GM21529 (cell line): ENCODE measurements at regions not wholly inside any gene's neighbourhood (a gene's known extent, or its start where the extent isn't known, plus 50 kb on each side); places are given as distances from the start of the nearest gene placed in this dataset.

Source experiments
- ATAC-seq: cut with Tn5 transposase; IDR thresholded peaks from one replicate; pipeline ENCODE4 v1.9.1; 2021; ENCODE audit not compliant: unreplicated experiment

GRCh38 chr15:100734586-100734985, 132.2 kb downstream of the ASB7 start:
- no peak for ATAC-seq

- ATAC-seq = no peak
These were observed 133.0 kb downstream of the ASB7 start for GRCh38 chr15:100735129-100736053.

GRCh38 chr15:100737214-100737613, 134.8 kb downstream of the ASB7 start:
- ATAC-seq = no peak

GRCh38 chr15:100738614-100739013, 136.2 kb downstream of the ASB7 start:
- no peak for ATAC-seq

- no peak for ATAC-seq
These were observed 137.7 kb downstream of the ASB7 start for GRCh38 chr15:100740138-100740537.

- ATAC-seq = no peak
These were observed 128.0 kb upstream of the ALDH1A3 start for GRCh38 chr15:100751585-100751984.

GRCh38 chr15:100753503-100753902, 126.1 kb upstream of the ALDH1A3 start:
- ATAC-seq = no peak

GRCh38 chr15:100757661-100758060, 122.0 kb upstream of the ALDH1A3 start:
- no peak for ATAC-seq

- ATAC-seq = no peak
These were observed 121.1 kb upstream of the ALDH1A3 start for GRCh38 chr15:100758555-100758954.

- no peak for ATAC-seq
These were observed 120.5 kb upstream of the ALDH1A3 start for GRCh38 chr15:100759106-100759505.

- no peak for ATAC-seq
These were observed 119.8 kb upstream of the ALDH1A3 start for GRCh38 chr15:100759698-100760356.

- ATAC-seq = no peak
These were observed 119.2 kb upstream of the ALDH1A3 start for GRCh38 chr15:100760357-100760903.

- no peak for ATAC-seq
These were observed 118.2 kb upstream of the ALDH1A3 start for GRCh38 chr15:100761290-100761935.

GRCh38 chr15:100762289-100762688, 117.3 kb upstream of the ALDH1A3 start:
- no peak for ATAC-seq

- ATAC-seq = no peak
These were observed 116.5 kb upstream of the ALDH1A3 start for GRCh38 chr15:100762913-100763834.

- no peak for ATAC-seq
These were observed 115.5 kb upstream of the ALDH1A3 start for GRCh38 chr15:100763835-100764750.

- ATAC-seq = no peak
These were observed 114.7 kb upstream of the ALDH1A3 start for GRCh38 chr15:100764778-100765466.

GRCh38 chr15:100765467-100766241, 114.0 kb upstream of the ALDH1A3 start:
- ATAC-seq = no peak
